Stomach (tissue), 8 donors: ENCODE measurements at regions not wholly inside any gene's neighbourhood (a gene's known extent, or its start where the extent isn't known, plus 50 kb on each side); places are given as distances from the start of the nearest gene placed in this dataset.

Experiments used
- DNase-seq, 2 donors: peaks; one replicate each; pipeline versions ENCODE4 v3.0.0 to v3.0.0-alpha.2; 2013 to 2019
- H3K27ac ChIP-seq, 5 donors: fragments of 200-600 bp in 4 of 5; sonication (generic) in 4 of 5; one replicate each; pipeline ENCODE4 v1.5.1; 2013 to 2019; ENCODE audit warnings: mild to moderate bottlenecking in 1 of 5, moderate library complexity in 1 of 5
- H3K27me3 ChIP-seq, 3 donors: fragments of 200-600 bp; sonication (generic); one replicate each; pipeline ENCODE4 v1.5.1; 2017 to 2019; ENCODE audit warnings: mixed run types in 1 of 3
- H3K36me3 ChIP-seq, 4 donors: fragments of 200-600 bp; sonication (generic); 1 replicate in 3 of 4; 2 replicates in 1 of 4; pipeline ENCODE4 v1.5.1; 2016 to 2019
- H3K4me1 ChIP-seq, 4 donors: fragments of 200-600 bp; sonication (generic); one replicate each; pipeline ENCODE4 v1.5.1; 2016 to 2019
- H3K4me3 ChIP-seq, 4 donors: fragments of 200-600 bp; sonication (generic) in 3 of 4; one replicate each; pipeline ENCODE4 v1.5.1; 2016 to 2019; ENCODE audit warnings: mild to moderate bottlenecking in 1 of 4
- H3K9me3 ChIP-seq, 4 donors: fragments of 200-600 bp; sonication (generic); one replicate each; pipeline ENCODE4 v1.5.1; 2016 to 2019
- EP300 ChIP-seq: sonication (generic); formaldehyde crosslinking; IDR thresholded peaks from one replicate; pipeline ENCODE4 v1.6.1; 2017; ENCODE audit warnings: antibody characterized with exemption
- POLR2A ChIP-seq, 4 donors: fragments of 450-650 bp; IDR thresholded peaks; one replicate each; pipeline ENCODE4 v1.6.1; 2016; ENCODE audit warnings: antibody characterized with exemption in 4 of 4, control low read depth in 2 of 4, mild to moderate bottlenecking in 1 of 4, moderate library complexity in 1 of 4
- POLR2AphosphoS5 ChIP-seq, 3 donors: sonication (generic); formaldehyde crosslinking; IDR thresholded peaks; one replicate each; pipeline ENCODE4 v1.6.1; 2016; ENCODE audit warnings: antibody characterized with exemption in 3 of 3
- WGBS, 5 donors: extraction: QIAGEN DNeasy Blood & Tissue Kit in 3 of 5; methylation state at CpG; one replicate each; pipeline versions ENCODE4 v1.1.5 to v1.1.7; 2013 to 2018; 5-methylcytosine and 5-hydroxymethylcytosine counted together
- intact Hi-C: fragments of 100-400 bp; cut with DNase I; formaldehyde crosslinking; loops from one replicate; pipeline ENCODE4 v1.15.1; 2023; ENCODE audit warnings: low total_unique reads
- TF ChIP-seq, protein P1 (sequence below), 7 experiments: fragments of 450-650 bp in 4 of 7; fragments of 200-600 bp in 3 of 7; sonication (generic) in 3 of 7; IDR thresholded peaks; one replicate each; pipeline ENCODE4 v1.5.1; 2016 to 2019; ENCODE audit warnings: antibody characterized with exemption in 7 of 7, control low read depth in 2 of 7, mild to moderate bottlenecking in 1 of 7
- donor health status: healthy with polysubstance abuse.
- donor health status: Bipolar disorder and iron deficiency.
- donor health status: healthy.

DNA sequence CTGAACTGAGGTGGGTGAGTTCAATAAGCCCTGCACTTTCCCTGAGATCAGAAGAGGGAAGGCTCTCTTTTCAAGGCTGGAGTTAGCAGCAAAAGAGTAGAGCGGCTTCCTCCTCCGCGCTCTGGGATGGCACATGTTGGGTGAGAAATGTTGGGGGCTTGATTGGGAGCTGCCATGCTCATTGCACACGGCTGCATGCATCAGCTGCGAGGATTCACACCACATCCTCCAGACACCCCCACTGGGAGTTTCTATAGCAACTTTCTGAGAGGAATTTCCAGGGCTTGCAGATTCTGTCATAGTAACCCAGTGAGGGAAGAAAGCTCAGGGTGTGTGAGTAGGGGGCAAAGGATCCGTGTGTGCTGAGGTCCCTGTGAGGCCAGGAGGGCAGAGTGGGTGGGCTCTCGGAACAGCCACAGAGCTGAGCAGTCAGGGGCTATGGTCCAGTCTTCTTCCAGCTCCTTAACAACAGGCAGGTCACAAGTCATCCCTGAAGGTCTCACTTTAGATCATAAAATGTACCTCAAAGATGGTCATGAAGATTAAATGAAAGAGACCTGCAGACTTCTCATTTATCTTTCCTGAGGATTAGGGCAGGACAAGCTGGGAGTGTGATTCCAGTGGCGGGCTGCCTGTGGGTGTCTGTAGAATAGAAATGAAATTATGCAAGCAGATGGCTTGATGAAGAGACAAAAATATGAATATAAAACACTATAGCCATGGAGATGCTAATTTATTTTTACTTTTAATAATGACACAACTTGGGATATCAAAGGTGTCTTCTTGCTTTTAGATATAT, 75.7 kb upstream of the CHRNA7 start:
- no peak for DNase-seq
- Histone ChIP-seq H3K27ac (no peak overlapping the region), H3K4me3 (no peak overlapping the region), H3K4me1 (no peaks in the 10 kb centered on the region), H3K9me3 (peaks cover 0 to 31% (median 24%) of the 10 kb centered on the region in 4 donors), H3K36me3 (no peaks in the 10 kb centered on the region), H3K27me3 (peaks cover 0 to 7% (median 0%) of the 10 kb centered on the region in 3 donors)
- intact Hi-C loops: no loop called here
- 64 to 71% (median 66%) methylated on average over 7 to 8 of the region's 8 CpGs for WGBS, 5 donors
- no peak for TF ChIP-seq EP300
- TF ChIP-seq POLR2AphosphoS5 (IDR thresholded peaks at IDR 0.05): no peak
- TF ChIP-seq POLR2A (IDR thresholded peaks at IDR 0.05): no peak
- TF ChIP-seq, protein P1, sequence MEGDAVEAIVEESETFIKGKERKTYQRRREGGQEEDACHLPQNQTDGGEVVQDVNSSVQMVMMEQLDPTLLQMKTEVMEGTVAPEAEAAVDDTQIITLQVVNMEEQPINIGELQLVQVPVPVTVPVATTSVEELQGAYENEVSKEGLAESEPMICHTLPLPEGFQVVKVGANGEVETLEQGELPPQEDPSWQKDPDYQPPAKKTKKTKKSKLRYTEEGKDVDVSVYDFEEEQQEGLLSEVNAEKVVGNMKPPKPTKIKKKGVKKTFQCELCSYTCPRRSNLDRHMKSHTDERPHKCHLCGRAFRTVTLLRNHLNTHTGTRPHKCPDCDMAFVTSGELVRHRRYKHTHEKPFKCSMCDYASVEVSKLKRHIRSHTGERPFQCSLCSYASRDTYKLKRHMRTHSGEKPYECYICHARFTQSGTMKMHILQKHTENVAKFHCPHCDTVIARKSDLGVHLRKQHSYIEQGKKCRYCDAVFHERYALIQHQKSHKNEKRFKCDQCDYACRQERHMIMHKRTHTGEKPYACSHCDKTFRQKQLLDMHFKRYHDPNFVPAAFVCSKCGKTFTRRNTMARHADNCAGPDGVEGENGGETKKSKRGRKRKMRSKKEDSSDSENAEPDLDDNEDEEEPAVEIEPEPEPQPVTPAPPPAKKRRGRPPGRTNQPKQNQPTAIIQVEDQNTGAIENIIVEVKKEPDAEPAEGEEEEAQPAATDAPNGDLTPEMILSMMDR (IDR thresholded peaks at IDR 0.05): no peak

DNA sequence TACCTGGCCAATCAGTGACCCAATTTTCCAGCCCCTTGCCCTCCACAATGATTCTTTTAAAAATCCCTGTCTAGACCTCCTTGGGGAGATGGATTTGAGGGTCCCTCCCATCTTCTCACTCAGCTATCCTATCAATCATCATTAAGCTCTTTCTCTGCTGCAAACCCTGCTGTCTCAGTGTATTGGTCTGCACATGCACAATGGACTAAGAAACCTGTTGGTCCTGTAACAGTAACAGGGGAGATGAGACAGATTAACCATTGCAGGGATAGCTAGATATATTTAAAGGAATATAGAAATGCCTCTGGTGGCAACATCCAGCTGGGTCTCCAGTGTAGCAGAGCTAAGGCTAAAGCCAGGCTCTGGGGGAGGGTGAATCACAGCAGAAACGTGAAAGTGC, 74.6 kb upstream of the CHRNA7 start:
- intact Hi-C loops: no loop called here
- H3K4me1 ChIP-seq: no peaks in the 10 kb centered on the region
- TF ChIP-seq EP300 (no peak), POLR2A (IDR thresholded peaks at IDR 0.05) (no peak), POLR2AphosphoS5 (IDR thresholded peaks at IDR 0.05) (no peak)
- TF ChIP-seq, protein P1 (IDR thresholded peaks at IDR 0.05): no peak
- 29 to 39% (median 37%) methylated on average over 1 of the region's 1 CpG for WGBS, 5 donors
- H3K27me3 ChIP-seq: peaks cover 0 to 7% (median 0%) of the 10 kb centered on the region in 3 donors
- no peak overlapping the region for H3K27ac ChIP-seq
- no peak for DNase-seq
- H3K9me3 ChIP-seq: peaks cover 0 to 43% (median 35%) of the 10 kb centered on the region in 4 donors
- no peaks in the 10 kb centered on the region for H3K36me3 ChIP-seq
- H3K4me3 ChIP-seq: no peak overlapping the region

- H3K4me1 ChIP-seq: no peaks in the 10 kb centered on the region
- peaks cover 0 to 44% (median 37%) of the 10 kb centered on the region in 4 donors for H3K9me3 ChIP-seq
- H3K36me3 ChIP-seq: no peaks in the 10 kb centered on the region
- intact Hi-C loops: no loop called here
- TF ChIP-seq POLR2A (IDR thresholded peaks at IDR 0.05) (no peak), POLR2AphosphoS5 (IDR thresholded peaks at IDR 0.05) (no peak), EP300 (no peak)
- TF ChIP-seq, protein P1 (IDR thresholded peaks at IDR 0.05): no peak
- no peak overlapping the region for H3K4me3 ChIP-seq
- no peak for DNase-seq
- no peak overlapping the region for H3K27ac ChIP-seq
- H3K27me3 ChIP-seq: peaks cover 0 to 7% (median 0%) of the 10 kb centered on the region in 3 donors
Observed at GRCh38 chr15:31957581-31957980, 72.7 kb upstream of the CHRNA7 start.

DNA sequence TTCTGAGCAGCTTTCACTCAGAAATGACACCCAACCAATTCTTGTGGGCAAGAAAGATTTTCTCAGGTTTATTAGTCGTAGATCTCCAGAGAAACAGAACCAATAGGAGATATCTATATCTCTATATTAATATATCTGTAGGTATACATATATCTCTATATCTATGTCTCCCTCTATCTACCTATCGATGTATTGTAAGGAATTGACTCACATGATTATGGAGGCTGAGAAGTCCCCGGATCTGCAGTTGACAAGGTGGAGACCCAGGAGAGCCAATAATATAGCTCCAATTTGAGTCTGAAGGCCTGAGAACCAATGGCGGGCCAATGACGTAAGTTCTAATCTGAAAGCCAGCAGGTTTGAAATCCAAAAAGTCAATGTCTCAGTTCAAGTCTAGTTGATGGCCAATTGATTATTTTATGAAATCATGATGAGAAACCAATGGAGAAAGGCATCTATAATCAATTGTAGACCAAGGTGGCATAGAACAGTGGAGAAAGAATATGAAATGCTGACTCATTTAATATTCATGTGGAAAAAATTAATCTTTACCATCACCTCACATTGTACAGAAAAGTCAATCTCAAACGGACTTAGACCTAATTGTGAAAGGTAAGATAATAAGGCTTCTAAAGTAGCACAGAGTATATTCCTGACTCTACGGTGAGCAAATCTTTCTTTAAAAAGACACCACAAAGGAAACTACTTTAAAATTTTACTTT, 65.6 kb upstream of the CHRNA7 start:
- WGBS, 5 donors: 83 to 89% (median 86%) methylated on average over 7 of the region's 7 CpGs
- H3K9me3 ChIP-seq: peaks cover 0 to 13% (median 10%) of the 10 kb centered on the region in 4 donors
- H3K4me3 ChIP-seq: no peak overlapping the region
- TF ChIP-seq POLR2A (IDR thresholded peaks at IDR 0.05) (no peak), EP300 (no peak), POLR2AphosphoS5 (IDR thresholded peaks at IDR 0.05) (no peak)
- TF ChIP-seq, protein P1 (IDR thresholded peaks at IDR 0.05): no peak
- DNase-seq: no peak
- intact Hi-C loops: no loop called here
- H3K27ac ChIP-seq: no peak overlapping the region
- no peaks in the 10 kb centered on the region for H3K36me3 ChIP-seq
- no peaks in the 10 kb centered on the region for H3K4me1 ChIP-seq
- peaks cover 0 to 14% (median 0%) of the 10 kb centered on the region in 3 donors for H3K27me3 ChIP-seq
